Fibroblast of the conjunctiva (primary cell): ENCODE measurements at regions not wholly inside any gene's neighbourhood (a gene's known extent, or its start where the extent isn't known, plus 50 kb on each side); places are given as distances from the start of the nearest gene placed in this dataset.
A peak's percentile ranks its signal among the peaks of the same experiment; 100 is the strongest.
"Not testable (repeated sequence)": the region's sequence is repeated elsewhere in the genome, so short reads cannot be mapped to it uniquely, and the experiment has no call there.

Source experiments
- DNase-seq: peaks from one replicate; pipeline ENCODE4 v3.0.0-alpha.2; 2010; ENCODE audit warnings: low read depth

DNA sequence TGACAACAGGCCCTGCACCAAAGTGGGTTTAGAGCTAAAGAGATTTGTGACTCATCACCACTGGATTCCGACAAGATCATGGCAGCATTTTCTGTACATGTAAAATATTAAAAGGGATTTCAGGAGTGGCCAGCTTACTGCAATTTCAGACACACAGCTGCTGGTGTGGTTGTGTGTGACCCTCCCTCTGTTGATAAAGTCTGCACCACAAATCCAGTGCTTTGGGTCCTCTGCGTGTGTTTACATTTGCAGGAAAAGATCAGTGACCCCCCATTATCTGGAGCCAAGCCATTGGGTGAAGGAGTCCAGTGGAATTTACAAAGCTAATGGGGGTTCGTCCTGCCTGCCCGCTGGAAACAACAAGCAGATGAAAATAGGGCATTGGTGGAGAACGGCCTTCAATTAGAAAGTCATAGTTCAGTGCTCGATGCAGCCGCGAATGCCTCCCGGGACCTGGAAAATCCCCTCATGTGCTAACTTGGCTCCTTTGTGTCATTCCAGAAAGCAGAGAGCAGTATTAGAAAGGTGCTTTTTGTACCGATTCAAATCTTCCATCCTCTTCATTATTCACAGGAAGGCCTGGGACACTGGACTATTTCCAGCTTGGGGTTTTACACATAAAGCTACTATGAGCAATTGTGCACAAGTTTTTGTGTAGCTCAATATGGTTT, 188.5 kb upstream of the TMEM132C start:
- DNase-seq, result peak; percentile 60

GRCh38 chr12:128079446-128079845, 187.5 kb upstream of the TMEM132C start:
- DNase-seq, result no peak

DNA sequence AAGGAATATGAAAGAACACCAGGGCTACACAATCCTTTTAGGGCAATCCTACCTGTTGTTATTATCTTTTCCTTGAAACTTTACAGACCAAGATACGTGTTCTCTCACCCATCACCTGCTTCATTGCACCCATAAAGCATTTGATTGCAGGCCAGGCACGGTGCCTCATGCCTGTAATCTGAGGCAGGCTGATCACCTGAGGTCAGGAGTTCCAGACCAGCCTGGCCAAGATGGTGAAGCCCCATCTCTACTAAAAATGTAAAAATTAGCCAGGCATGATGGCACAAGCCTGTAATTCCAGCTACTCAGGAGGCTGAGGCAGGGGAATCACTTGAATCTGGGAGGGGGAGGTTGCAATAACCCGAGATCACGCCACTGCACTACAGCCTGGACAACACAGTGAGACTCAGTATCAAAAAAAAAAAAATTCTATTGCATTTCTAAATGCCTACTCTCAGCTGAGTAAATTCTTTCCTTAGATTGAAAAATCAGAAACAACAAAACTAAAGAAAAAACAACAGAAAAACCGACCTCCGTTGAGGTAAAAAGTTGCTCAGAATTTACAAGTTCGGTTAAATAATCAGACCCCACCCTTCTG, 183.7 kb upstream of the TMEM132C start:
- DNase-seq, result no peak

- DNase-seq, result no peak
Measured at GRCh38 chr12:128088926-128089325, 178.0 kb upstream of the TMEM132C start.

- no peak for DNase-seq
Measured at GRCh38 chr12:128089961-128090360, 177.0 kb upstream of the TMEM132C start.

- DNase-seq, result no peak
Measured at GRCh38 chr12:128091101-128091720, 175.8 kb upstream of the TMEM132C start.

- no peak for DNase-seq
Measured at GRCh38 chr12:128091951-128092382, 175.0 kb upstream of the TMEM132C start.

- no peak for DNase-seq
Measured at GRCh38 chr12:128098730-128099129, 168.2 kb upstream of the TMEM132C start.

DNA sequence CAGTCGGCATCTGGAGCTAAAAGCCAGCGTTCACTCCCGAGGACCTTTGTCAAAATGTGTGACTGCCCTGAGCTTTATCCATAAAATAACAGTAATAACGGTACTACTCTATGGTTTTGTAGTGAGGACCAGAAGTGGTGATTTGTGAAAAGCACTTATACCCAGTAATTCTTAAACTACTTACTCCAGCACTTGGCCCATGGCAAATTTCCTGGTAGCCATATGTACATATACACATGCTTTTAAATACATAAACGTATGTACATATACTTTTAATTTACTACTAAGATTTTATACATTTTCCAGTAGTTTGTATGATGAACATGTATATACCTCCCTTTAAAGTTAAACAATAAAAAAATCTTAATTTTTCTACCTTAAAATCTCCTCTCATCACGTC, 163.8 kb upstream of the TMEM132C start:
- no peak for DNase-seq

DNA sequence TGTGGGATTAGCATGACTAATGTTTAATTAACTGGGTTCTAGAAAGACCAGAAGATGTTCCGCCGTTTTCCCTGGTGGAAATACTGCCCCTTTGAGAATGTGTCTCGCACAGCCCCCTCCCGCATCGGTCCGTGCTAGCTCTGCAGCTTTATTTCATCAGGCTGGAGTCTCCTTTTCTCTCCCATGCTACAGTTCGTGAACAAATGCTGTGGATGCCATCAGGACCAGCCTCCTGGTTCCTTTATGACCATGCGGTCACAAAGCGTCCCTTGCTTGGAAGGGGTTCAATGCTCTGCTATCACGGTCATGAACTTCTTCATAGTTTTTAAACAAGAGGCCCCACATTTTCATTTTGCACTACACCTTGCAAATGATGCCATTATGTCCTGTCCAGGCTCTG, 157.7 kb upstream of the TMEM132C start:
- no peak for DNase-seq

GRCh38 chr12:128109636-128110035, 157.3 kb upstream of the TMEM132C start:
- no peak for DNase-seq

DNA sequence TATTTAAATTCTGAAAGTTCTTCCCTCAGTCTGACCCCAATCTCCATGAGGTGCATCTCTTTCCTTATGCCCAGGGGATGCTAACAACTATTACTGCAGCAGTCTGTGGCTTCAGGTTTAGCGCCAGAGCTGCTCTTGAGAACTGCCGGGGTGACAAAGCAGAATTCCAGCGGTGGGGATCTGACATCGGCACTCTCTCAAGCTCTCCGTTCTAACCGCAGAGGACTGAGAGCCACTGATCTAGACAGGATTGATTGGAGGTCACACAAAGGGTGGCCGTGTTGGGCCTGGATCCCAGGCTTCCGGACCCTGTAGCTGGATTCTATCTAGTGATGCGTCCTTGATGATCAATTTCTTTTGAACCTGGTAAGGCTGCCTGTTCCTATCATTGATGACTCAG, 155.6 kb upstream of the TMEM132C start:
- DNase-seq, result no peak

DNA sequence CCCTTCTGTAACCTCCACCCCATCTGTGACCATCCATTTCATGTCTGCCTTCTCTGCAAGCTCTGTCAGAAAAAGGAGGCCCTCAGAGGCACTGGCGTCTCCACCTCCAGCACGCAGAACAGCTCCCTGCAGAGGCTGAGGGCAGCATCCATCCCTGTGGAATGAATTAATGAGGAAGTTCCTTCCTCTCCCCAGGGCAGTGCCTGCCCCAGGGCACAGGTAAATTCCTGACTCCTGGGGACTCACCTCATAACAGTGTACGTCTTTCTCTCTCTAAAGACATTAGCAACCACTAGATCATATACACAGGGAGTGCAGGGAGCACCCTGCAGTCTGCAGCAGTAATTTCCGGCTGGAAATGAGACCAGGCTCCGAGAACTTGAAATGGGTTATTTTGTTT, 155.0 kb upstream of the TMEM132C start:
- DNase-seq, result no peak

GRCh38 chr12:128113250-128113649, 153.7 kb upstream of the TMEM132C start:
- not testable (repeated sequence) for DNase-seq

- DNase-seq, result no peak
Measured at GRCh38 chr12:128114485-128114884, 152.5 kb upstream of the TMEM132C start.

- no peak for DNase-seq
Measured at GRCh38 chr12:128116537-128116936, 150.4 kb upstream of the TMEM132C start.

- DNase-seq, result no peak
Measured at GRCh38 chr12:128120035-128120434, 146.9 kb upstream of the TMEM132C start.

- no peak for DNase-seq
Measured at GRCh38 chr12:128121424-128121823, 145.5 kb upstream of the TMEM132C start.

- no peak for DNase-seq
Measured at GRCh38 chr12:128123096-128123495, 143.9 kb upstream of the TMEM132C start.

DNA sequence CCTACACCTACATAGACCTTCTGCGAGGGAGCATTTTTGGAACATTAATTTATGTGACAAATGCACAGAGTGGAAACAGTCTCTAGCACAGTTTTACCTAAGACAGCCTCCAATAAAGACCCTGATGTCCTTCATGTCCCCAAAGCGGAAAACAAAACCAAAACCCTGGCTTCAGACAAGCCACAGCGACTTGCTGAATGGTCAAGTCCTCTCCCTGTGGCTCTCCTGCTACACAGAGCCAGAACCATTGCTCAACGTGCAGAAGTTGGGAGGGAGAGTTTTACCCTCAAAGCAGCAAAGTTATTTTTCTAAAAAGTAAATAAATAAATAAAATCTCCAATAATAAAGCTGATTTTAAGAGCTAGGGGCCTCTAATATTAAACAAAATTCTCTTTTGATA, 135.0 kb upstream of the TMEM132C start:
- no peak for DNase-seq

- DNase-seq, result no peak
Measured at GRCh38 chr12:128133321-128134073, 133.5 kb upstream of the TMEM132C start.

DNA sequence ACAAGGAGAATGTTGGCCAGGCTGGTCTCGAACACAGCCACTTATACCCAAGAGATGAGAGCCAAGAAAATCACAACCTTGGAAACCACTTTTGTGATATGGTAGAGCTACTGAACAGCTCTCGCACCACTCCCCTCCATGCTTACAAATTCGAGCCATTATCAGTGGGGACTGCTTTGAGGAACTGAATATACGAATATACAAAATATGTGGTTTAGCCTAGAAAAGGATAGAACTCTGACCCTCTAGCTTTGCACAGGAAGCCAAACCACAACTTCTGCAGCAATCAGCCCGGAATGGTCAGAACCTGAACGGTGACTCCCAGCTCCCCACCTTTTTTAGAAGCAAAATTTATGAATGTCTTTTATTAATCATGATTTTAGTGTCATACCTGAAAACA, 129.8 kb upstream of the TMEM132C start:
- DNase-seq, result no peak

GRCh38 chr12:128138125-128138524, 128.8 kb upstream of the TMEM132C start:
- DNase-seq, result no peak
